ENCODE measurements at regions not wholly inside any gene's neighbourhood (a gene's known extent, or its start where the extent isn't known, plus 50 kb on each side); places are given as distances from the start of the nearest gene placed in this dataset.

DNA sequence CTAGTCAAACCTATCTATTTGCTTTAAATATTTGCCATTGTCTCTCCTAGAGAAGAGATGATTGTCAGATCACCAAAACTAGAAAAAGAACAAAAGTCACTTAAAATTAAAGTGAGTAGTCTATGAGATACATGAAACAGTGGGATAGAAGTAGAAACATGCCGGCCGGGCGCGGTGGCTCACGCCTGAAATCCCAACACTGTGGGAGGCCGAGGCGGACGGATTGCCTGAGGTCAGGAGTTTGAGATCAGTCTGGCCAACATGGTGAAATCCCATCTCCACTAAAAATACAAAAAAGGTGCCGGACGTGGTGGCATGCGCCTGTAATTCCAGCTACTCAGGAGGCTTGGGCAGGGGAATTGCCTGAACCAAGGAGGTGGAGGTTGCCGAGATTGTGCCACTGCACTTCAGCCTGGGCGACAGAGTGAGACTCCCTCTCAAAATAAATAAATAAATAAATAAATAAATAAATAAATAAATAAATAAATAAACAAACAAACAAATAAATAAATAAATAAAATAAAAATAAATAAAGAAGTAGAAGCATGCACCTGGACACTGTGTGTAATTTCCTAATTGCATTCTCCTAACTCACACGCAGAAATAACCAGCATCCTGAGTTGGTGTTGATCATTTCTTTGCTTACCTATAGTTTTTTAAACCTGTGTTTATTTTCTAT is 299.5 kb downstream of the PDHA2 start:
- TF ChIP-seq POLR2AphosphoS5 (IDR thresholded peaks at IDR 0.05; ENCODE audit: low read depth) (no peak), SPI1 (IDR thresholded peaks at IDR 0.05; ENCODE audit: borderline replicate concordance, low read depth) (no peak), GABPA (IDR thresholded peaks at IDR 0.05; ENCODE audit: low read depth) (no peak)
- TF ChIP-seq, protein P1, sequence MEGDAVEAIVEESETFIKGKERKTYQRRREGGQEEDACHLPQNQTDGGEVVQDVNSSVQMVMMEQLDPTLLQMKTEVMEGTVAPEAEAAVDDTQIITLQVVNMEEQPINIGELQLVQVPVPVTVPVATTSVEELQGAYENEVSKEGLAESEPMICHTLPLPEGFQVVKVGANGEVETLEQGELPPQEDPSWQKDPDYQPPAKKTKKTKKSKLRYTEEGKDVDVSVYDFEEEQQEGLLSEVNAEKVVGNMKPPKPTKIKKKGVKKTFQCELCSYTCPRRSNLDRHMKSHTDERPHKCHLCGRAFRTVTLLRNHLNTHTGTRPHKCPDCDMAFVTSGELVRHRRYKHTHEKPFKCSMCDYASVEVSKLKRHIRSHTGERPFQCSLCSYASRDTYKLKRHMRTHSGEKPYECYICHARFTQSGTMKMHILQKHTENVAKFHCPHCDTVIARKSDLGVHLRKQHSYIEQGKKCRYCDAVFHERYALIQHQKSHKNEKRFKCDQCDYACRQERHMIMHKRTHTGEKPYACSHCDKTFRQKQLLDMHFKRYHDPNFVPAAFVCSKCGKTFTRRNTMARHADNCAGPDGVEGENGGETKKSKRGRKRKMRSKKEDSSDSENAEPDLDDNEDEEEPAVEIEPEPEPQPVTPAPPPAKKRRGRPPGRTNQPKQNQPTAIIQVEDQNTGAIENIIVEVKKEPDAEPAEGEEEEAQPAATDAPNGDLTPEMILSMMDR (IDR thresholded peaks at IDR 0.05; ENCODE audit: insufficient read depth, low read length): no peak
- TF ChIP-seq, protein P2, sequence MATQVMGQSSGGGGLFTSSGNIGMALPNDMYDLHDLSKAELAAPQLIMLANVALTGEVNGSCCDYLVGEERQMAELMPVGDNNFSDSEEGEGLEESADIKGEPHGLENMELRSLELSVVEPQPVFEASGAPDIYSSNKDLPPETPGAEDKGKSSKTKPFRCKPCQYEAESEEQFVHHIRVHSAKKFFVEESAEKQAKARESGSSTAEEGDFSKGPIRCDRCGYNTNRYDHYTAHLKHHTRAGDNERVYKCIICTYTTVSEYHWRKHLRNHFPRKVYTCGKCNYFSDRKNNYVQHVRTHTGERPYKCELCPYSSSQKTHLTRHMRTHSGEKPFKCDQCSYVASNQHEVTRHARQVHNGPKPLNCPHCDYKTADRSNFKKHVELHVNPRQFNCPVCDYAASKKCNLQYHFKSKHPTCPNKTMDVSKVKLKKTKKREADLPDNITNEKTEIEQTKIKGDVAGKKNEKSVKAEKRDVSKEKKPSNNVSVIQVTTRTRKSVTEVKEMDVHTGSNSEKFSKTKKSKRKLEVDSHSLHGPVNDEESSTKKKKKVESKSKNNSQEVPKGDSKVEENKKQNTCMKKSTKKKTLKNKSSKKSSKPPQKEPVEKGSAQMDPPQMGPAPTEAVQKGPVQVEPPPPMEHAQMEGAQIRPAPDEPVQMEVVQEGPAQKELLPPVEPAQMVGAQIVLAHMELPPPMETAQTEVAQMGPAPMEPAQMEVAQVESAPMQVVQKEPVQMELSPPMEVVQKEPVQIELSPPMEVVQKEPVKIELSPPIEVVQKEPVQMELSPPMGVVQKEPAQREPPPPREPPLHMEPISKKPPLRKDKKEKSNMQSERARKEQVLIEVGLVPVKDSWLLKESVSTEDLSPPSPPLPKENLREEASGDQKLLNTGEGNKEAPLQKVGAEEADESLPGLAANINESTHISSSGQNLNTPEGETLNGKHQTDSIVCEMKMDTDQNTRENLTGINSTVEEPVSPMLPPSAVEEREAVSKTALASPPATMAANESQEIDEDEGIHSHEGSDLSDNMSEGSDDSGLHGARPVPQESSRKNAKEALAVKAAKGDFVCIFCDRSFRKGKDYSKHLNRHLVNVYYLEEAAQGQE (IDR thresholded peaks at IDR 0.05; ENCODE audit: insufficient replicate concordance, low read depth): no peak

Measured in HL-60 (cell line).